Sigmoid colon (tissue), 4 donors: ENCODE measurements at regions not wholly inside any gene's neighbourhood (a gene's known extent, or its start where the extent isn't known, plus 50 kb on each side); places are given as distances from the start of the nearest gene placed in this dataset.

Experiments
- EP300 ChIP-seq, 4 donors: sonication (generic); formaldehyde crosslinking; IDR thresholded peaks; one replicate each; pipeline ENCODE4 v1.6.1; 2017; ENCODE audit warnings: antibody characterized with exemption in 4 of 4
- POLR2A ChIP-seq, 2 donors: fragments of 450-650 bp; IDR thresholded peaks; one replicate each; pipeline ENCODE4 v1.6.1; 2016; ENCODE audit warnings: antibody characterized with exemption in 2 of 2, mild to moderate bottlenecking in 2 of 2, moderate library complexity in 2 of 2
- TF ChIP-seq, protein P1 (sequence below), 4 experiments: fragments of 450-650 bp in 3 of 4; fragments of 200-600 bp in 1 of 4; IDR thresholded peaks; one replicate each; pipeline ENCODE4 v1.5.1; 2016 to 2019; ENCODE audit warnings: antibody characterized with exemption in 4 of 4, mild to moderate bottlenecking in 3 of 4, moderate library complexity in 2 of 4

GRCh38 chr5:171524466-171524865, 105.0 kb downstream of the FGF18 start:
- TF ChIP-seq, protein P1, sequence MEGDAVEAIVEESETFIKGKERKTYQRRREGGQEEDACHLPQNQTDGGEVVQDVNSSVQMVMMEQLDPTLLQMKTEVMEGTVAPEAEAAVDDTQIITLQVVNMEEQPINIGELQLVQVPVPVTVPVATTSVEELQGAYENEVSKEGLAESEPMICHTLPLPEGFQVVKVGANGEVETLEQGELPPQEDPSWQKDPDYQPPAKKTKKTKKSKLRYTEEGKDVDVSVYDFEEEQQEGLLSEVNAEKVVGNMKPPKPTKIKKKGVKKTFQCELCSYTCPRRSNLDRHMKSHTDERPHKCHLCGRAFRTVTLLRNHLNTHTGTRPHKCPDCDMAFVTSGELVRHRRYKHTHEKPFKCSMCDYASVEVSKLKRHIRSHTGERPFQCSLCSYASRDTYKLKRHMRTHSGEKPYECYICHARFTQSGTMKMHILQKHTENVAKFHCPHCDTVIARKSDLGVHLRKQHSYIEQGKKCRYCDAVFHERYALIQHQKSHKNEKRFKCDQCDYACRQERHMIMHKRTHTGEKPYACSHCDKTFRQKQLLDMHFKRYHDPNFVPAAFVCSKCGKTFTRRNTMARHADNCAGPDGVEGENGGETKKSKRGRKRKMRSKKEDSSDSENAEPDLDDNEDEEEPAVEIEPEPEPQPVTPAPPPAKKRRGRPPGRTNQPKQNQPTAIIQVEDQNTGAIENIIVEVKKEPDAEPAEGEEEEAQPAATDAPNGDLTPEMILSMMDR (IDR thresholded peaks at IDR 0.05), result no peak
- no peak for TF ChIP-seq POLR2A (IDR thresholded peaks at IDR 0.05)
- no peak for TF ChIP-seq EP300 (IDR thresholded peaks at IDR 0.05)
